ENCODE measurements at regions not wholly inside any gene's neighbourhood (a gene's known extent, or its start where the extent isn't known, plus 50 kb on each side); places are given as distances from the start of the nearest gene placed in this dataset.

GRCh38 chrX:140163371-140164159, 198.2 kb upstream of the CXorf66 start:
- TF ChIP-seq FOSL2 (IDR thresholded peaks at IDR 0.05) (no peak), FOSL2 (CRISPR knock-in tag; IDR thresholded peaks at IDR 0.05) (no peak), MAZ (IDR thresholded peaks at IDR 0.05; ENCODE audit: borderline replicate concordance, low read depth, low read length) (no peak), JUNB (IDR thresholded peaks at IDR 0.05) (no peak), MYC (IDR thresholded peaks at IDR 0.05; ENCODE audit: borderline replicate concordance, low read length) (no peak)
- TF ChIP-seq, protein P1, sequence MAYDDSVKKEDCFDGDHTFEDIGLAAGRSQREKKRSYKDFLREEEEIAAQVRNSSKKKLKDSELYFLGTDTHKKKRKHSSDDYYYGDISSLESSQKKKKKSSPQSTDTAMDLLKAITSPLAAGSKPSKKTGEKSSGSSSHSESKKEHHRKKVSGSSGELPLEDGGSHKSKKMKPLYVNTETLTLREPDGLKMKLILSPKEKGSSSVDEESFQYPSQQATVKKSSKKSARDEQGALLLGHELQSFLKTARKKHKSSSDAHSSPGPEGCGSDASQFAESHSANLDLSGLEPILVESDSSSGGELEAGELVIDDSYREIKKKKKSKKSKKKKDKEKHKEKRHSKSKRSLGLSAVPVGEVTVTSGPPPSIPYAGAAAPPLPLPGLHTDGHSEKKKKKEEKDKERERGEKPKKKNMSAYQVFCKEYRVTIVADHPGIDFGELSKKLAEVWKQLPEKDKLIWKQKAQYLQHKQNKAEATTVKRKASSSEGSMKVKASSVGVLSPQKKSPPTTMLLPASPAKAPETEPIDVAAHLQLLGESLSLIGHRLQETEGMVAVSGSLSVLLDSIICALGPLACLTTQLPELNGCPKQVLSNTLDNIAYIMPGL (CRISPR knock-in tag; IDR thresholded peaks at IDR 0.05; ENCODE audit: borderline replicate concordance) = no peak

Measured in A549 (cell line).